ENCODE measurements at regions not wholly inside any gene's neighbourhood (a gene's known extent, or its start where the extent isn't known, plus 50 kb on each side); places are given as distances from the start of the nearest gene placed in this dataset.

GRCh38 chr6:27624694-27625262, 151.9 kb upstream of the ZNF184 start:
- TF ChIP-seq CTCF (IDR thresholded peaks at IDR 0.05; ENCODE audit: low read depth, low read length) = no peak
- H3K4me3 ChIP-seq (ENCODE audit: low read depth, low read length) = no peak overlapping the region

GRCh38 chr6:27623103-27623502, 150.2 kb upstream of the ZNF184 start:
- TF ChIP-seq CTCF (IDR thresholded peaks at IDR 0.05; ENCODE audit: low read depth, low read length) = no peak
- no peak overlapping the region for H3K4me3 ChIP-seq (ENCODE audit: low read depth, low read length)

GRCh38 chr6:27619436-27619835, 146.5 kb upstream of the ZNF184 start:
- TF ChIP-seq CTCF (IDR thresholded peaks at IDR 0.05; ENCODE audit: low read depth, low read length) = no peak

GRCh38 chr6:27617700-27618689, 145.1 kb upstream of the ZNF184 start:
- TF ChIP-seq CTCF (IDR thresholded peaks at IDR 0.05; ENCODE audit: low read depth, low read length) = no peak
- H3K4me3 ChIP-seq (ENCODE audit: low read depth, low read length) = peak overlapping the region; percentile 44

More at GRCh38 chr6:27619436-27619835, 146.5 kb upstream of the ZNF184 start:
- no peak overlapping the region for H3K4me3 ChIP-seq (ENCODE audit: low read depth, low read length)

- peak overlapping the region; percentile 44 for H3K4me3 ChIP-seq (ENCODE audit: low read depth, low read length)
- TF ChIP-seq CTCF (IDR thresholded peaks at IDR 0.05; ENCODE audit: low read depth, low read length) = no peak
These were observed 144.3 kb upstream of the ZNF184 start for GRCh38 chr6:27617046-27617687.

- H3K4me3 ChIP-seq (ENCODE audit: low read depth, low read length) = peak overlapping the region; percentile 44
- no peak for TF ChIP-seq CTCF (IDR thresholded peaks at IDR 0.05; ENCODE audit: low read depth, low read length)
These were observed 143.6 kb upstream of the ZNF184 start for GRCh38 chr6:27616328-27617045.
